Chondrocyte (in vitro differentiated cells): ENCODE measurements at regions not wholly inside any gene's neighbourhood (a gene's known extent, or its start where the extent isn't known, plus 50 kb on each side); places are given as distances from the start of the nearest gene placed in this dataset.
"Not testable (repeated sequence)": the region's sequence is repeated elsewhere in the genome, so short reads cannot be mapped to it uniquely, and the experiment has no call there.

Source experiments
- DNase-seq: peaks from one replicate; pipeline ENCODE4 v3.0.0; 2021; ENCODE audit warnings: mixed read lengths, low spot score
- H3K27ac Mint-ChIP-seq: one replicate; pipeline ENCODE4 v1.8.0; 2021; ENCODE audit warnings: mild to moderate bottlenecking, moderate library complexity, mixed read lengths; ENCODE audit not compliant: unreplicated experiment
- H3K27me3 Mint-ChIP-seq: 2 replicates; pipeline ENCODE4 v1.8.0; 2021; ENCODE audit warnings: low read depth, mixed read lengths
- H3K36me3 Mint-ChIP-seq: 2 replicates; pipeline ENCODE4 v1.8.0; 2021; ENCODE audit warnings: low read depth, mixed read lengths
- H3K4me1 Mint-ChIP-seq: 2 replicates; pipeline ENCODE4 v1.8.0; 2021; ENCODE audit warnings: low read depth, mild to moderate bottlenecking, mixed read lengths
- H3K4me3 Mint-ChIP-seq: one replicate; pipeline ENCODE4 v1.8.0; 2021; ENCODE audit warnings: mild to moderate bottlenecking, moderate library complexity, mixed read lengths; ENCODE audit not compliant: unreplicated experiment
- H3K9me3 Mint-ChIP-seq: 2 replicates; pipeline ENCODE4 v1.8.0; 2021; ENCODE audit warnings: low read depth, mixed read lengths
- TF ChIP-seq, protein P1 (sequence below): fragments of 200-600 bp; sonication (generic); IDR thresholded peaks from 2 replicates; pipeline ENCODE4 v1.5.0; 2021; ENCODE audit warnings: antibody characterized with exemption, mild to moderate bottlenecking, moderate library complexity

DNA sequence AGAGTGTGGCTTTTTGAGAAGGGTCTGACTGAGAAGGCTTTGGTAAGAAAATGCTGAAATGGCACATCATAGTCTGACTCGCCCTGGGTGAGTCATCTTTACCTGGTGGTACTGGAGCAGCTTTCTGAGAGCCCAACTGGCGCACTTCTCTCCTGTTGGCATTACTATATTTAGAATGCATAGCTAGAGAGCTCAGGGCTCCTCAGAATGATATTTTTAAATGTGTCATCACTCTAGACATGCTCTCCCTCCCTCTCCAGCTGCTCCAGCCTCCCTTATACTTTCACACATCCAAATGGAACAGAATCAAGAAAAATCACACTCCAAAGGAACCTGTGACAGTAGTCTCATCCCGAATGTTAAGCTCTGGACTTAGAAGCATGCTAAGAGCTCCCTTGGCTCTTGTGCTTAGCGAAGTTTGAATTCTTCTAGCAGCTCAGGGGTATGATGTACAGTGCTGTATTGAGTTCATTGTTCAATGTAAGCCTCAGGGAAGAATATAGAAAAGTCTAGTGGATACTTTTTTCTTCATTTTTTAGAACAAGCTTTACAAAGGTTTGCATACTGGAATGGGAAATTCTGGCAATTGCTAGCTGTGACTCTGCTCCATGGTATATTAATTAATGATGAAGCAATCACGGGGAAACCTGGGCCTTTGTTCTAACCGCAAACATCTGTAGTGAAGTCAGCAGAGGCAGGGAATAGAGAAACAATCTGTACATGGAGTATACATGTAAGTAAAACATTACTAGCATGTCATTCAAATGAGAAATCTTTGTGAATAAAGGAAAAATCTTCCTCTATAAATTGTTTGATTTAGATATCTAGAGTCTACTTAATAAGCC lies 751.2 kb upstream of the NRXN1 start:
- TF ChIP-seq, protein P1, sequence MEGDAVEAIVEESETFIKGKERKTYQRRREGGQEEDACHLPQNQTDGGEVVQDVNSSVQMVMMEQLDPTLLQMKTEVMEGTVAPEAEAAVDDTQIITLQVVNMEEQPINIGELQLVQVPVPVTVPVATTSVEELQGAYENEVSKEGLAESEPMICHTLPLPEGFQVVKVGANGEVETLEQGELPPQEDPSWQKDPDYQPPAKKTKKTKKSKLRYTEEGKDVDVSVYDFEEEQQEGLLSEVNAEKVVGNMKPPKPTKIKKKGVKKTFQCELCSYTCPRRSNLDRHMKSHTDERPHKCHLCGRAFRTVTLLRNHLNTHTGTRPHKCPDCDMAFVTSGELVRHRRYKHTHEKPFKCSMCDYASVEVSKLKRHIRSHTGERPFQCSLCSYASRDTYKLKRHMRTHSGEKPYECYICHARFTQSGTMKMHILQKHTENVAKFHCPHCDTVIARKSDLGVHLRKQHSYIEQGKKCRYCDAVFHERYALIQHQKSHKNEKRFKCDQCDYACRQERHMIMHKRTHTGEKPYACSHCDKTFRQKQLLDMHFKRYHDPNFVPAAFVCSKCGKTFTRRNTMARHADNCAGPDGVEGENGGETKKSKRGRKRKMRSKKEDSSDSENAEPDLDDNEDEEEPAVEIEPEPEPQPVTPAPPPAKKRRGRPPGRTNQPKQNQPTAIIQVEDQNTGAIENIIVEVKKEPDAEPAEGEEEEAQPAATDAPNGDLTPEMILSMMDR = no peak
- H3K36me3 Mint-ChIP-seq = no peaks in the 10 kb centered on the region
- H3K27ac Mint-ChIP-seq = no peak overlapping the region
- peaks cover 3% of the 10 kb centered on the region for H3K9me3 Mint-ChIP-seq
- H3K27me3 Mint-ChIP-seq = no peaks in the 10 kb centered on the region
- no peaks in the 10 kb centered on the region for H3K4me1 Mint-ChIP-seq
- no peak overlapping the region for H3K4me3 Mint-ChIP-seq
- no peak for DNase-seq

DNA sequence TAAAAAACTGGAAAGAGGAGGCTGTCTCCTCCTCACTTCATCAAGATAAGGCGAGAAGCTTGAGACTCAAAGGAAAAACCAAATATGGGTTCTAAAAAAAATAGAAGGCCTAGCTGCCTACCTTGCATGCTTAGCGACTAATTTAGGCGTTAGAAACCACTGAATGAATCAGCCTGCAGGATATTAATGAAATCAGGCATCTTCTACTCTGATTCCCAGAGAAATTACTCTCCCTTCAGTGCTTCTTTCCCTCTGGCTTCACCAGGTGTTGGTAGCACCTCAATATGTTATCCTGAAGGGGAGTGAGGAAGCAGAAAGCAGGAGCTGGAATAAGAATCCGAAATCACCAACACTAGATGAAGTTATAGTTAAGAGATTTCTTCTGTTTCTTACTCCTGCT lies 749.8 kb upstream of the NRXN1 start:
- H3K36me3 Mint-ChIP-seq = no peaks in the 10 kb centered on the region
- TF ChIP-seq, protein P1 = no peak
- no peak overlapping the region for H3K4me3 Mint-ChIP-seq
- no peaks in the 10 kb centered on the region for H3K27me3 Mint-ChIP-seq
- DNase-seq = no peak
- H3K9me3 Mint-ChIP-seq = peaks cover 3% of the 10 kb centered on the region
- no peak overlapping the region for H3K27ac Mint-ChIP-seq
- no peaks in the 10 kb centered on the region for H3K4me1 Mint-ChIP-seq

DNA sequence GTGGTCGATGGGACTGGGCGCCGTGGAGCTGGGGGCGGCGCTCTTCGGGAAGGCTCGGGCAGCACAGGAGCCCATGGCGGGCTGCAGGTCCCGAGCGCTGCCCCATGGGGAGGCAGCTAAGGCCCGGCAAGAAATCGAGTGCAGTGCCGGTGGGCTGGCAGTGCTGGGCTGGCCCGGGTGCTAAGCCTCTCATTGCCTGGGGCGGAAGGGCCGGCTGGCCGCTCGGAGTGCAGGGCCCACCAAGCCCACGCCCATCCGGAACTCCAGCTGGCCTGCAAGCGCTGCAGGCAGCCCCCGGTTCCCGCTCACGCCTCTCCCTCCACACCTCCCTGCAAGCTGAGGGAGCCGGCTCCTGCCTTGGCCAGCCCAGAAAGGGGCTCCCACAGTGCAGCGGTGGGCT lies 748.4 kb upstream of the NRXN1 start:
- H3K4me3 Mint-ChIP-seq = no peak overlapping the region
- no peak for DNase-seq

GRCh38 chr2:51779723-51780122 lies 747.8 kb upstream of the NRXN1 start:
- not testable (repeated sequence) for H3K9me3 Mint-ChIP-seq, H3K4me1 Mint-ChIP-seq, H3K4me3 Mint-ChIP-seq, H3K36me3 Mint-ChIP-seq, DNase-seq, H3K27ac Mint-ChIP-seq, H3K27me3 Mint-ChIP-seq

More for the DNA sequence above, 748.4 kb upstream of the NRXN1 start:
- Mint-ChIP-seq H3K27me3 (no peaks in the 10 kb centered on the region), H3K4me1 (no peaks in the 10 kb centered on the region), H3K27ac (no peak overlapping the region), H3K9me3 (peaks cover 3% of the 10 kb centered on the region), H3K36me3 (no peaks in the 10 kb centered on the region)
- TF ChIP-seq, protein P1 = no peak

DNA sequence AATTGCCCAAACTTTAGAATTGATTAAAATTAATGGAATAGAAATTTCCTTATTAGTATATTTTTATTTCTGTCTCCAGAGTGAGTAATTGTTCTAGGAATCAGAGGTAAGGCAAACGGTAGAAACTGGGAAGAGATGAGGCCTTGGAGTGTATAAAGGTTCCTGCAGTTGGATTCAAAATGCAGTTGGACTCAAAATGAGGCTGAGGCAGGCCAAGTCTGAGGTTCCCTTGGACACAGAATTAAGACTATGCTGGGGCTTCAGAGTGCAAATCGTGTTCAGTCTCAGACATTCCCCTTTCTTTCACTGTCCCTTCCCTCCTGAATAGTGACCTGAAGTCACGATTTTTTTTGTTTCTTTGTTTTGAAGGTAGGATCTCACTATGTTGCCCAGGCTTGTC lies 746.9 kb upstream of the NRXN1 start:
- no peaks in the 10 kb centered on the region for H3K36me3 Mint-ChIP-seq
- H3K27ac Mint-ChIP-seq = no peak overlapping the region
- H3K4me3 Mint-ChIP-seq = no peak overlapping the region
- no peak for DNase-seq
- TF ChIP-seq, protein P1 = no peak
- no peaks in the 10 kb centered on the region for H3K4me1 Mint-ChIP-seq
- peaks cover 8% of the 10 kb centered on the region for H3K9me3 Mint-ChIP-seq
- no peaks in the 10 kb centered on the region for H3K27me3 Mint-ChIP-seq

GRCh38 chr2:51774606-51775005 lies 742.7 kb upstream of the NRXN1 start:
- not testable (repeated sequence) for H3K27me3 Mint-ChIP-seq, H3K27ac Mint-ChIP-seq, H3K4me1 Mint-ChIP-seq, H3K36me3 Mint-ChIP-seq, DNase-seq, H3K4me3 Mint-ChIP-seq
- peaks cover 38% of the 10 kb centered on the region for H3K9me3 Mint-ChIP-seq
